ENCODE measurements at regions not wholly inside any gene's neighbourhood (a gene's known extent, or its start where the extent isn't known, plus 50 kb on each side); places are given as distances from the start of the nearest gene placed in this dataset.

DNA sequence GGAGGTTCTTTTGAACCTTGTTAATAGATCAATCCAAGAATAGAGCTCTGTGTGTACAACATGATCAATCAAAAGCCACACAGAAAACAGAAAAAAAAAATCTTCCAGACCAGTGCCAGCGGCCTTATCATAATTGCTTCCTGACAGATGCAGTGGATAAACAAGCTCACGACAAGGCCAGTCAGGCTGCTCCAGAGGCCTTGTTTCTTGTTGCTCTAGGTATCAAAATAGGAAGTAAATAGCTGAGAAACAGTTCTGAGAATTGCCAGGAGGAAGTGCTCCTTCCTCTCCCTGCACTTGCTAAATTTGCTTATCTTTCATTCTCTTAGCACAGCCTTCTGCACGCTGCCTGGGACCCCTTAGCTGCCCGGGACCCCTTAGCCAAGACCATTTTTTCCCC, 199.0 kb upstream of the TARS1 start:
- no peak for DNase-seq (ENCODE audit: extremely low read depth, insufficient read length)
- no peak overlapping the region for H3K4me3 ChIP-seq (replicated peaks; ENCODE audit: low read depth, low read length)
- no peaks in the 10 kb centered on the region for H3K36me3 ChIP-seq (ENCODE audit: control insufficient read depth, insufficient read depth, low read length)
- TF ChIP-seq, protein P1, sequence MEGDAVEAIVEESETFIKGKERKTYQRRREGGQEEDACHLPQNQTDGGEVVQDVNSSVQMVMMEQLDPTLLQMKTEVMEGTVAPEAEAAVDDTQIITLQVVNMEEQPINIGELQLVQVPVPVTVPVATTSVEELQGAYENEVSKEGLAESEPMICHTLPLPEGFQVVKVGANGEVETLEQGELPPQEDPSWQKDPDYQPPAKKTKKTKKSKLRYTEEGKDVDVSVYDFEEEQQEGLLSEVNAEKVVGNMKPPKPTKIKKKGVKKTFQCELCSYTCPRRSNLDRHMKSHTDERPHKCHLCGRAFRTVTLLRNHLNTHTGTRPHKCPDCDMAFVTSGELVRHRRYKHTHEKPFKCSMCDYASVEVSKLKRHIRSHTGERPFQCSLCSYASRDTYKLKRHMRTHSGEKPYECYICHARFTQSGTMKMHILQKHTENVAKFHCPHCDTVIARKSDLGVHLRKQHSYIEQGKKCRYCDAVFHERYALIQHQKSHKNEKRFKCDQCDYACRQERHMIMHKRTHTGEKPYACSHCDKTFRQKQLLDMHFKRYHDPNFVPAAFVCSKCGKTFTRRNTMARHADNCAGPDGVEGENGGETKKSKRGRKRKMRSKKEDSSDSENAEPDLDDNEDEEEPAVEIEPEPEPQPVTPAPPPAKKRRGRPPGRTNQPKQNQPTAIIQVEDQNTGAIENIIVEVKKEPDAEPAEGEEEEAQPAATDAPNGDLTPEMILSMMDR (IDR thresholded peaks at IDR 0.05; ENCODE audit: insufficient read depth, low read length, poor library complexity, severe bottlenecking) = no peak
- H3K27me3 ChIP-seq (replicated peaks; ENCODE audit: control insufficient read depth, insufficient read depth, low read length) = no peaks in the 10 kb centered on the region

- no peaks in the 10 kb centered on the region for H3K27me3 ChIP-seq (replicated peaks; ENCODE audit: control insufficient read depth, insufficient read depth, low read length)
- TF ChIP-seq, protein P1 (IDR thresholded peaks at IDR 0.05; ENCODE audit: insufficient read depth, low read length, poor library complexity, severe bottlenecking) = no peak
These were observed 198.5 kb upstream of the TARS1 start for GRCh38 chr5:33242277-33242676.

DNA sequence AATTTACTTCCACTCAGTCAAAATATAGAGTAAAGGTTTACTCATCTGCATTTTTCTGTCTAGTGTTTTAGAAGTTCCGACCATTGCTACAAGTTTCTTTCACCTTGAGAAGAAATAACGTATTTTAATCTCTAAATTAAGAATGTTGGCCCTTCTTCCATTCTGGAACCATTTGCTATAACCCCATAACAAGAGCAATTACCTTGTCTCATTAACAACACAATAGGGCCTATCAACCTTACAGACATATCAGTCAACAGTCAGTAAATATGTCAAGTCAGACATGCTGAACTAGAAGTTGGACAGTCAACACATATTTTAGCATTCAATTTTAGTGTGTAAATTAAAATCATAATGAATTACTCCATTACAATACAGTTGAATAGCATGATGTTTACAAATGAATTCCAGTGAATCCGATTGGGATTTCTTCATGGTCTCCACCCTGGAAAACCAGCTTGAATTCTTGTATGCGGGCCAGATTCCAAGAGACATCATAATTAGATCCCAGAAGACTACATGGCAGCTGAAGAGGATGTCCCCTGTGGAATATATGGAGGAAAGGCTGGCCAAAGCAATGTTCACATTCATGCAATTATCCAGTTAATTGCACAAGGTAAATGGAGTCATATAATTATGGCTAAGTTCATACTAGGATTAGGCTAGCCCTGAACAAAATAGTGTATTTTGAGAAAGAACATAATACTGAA, 196.2 kb upstream of the TARS1 start:
- Histone ChIP-seq H3K4me3 (replicated peaks; ENCODE audit: low read depth, low read length) (no peak overlapping the region), H3K27me3 (replicated peaks; ENCODE audit: control insufficient read depth, insufficient read depth, low read length) (no peaks in the 10 kb centered on the region), H3K36me3 (ENCODE audit: control insufficient read depth, insufficient read depth, low read length) (no peaks in the 10 kb centered on the region)
- TF ChIP-seq, protein P1 (IDR thresholded peaks at IDR 0.05; ENCODE audit: insufficient read depth, low read length, poor library complexity, severe bottlenecking) = no peak
- DNase-seq (ENCODE audit: extremely low read depth, insufficient read length) = no peak

More at GRCh38 chr5:33242277-33242676, 198.5 kb upstream of the TARS1 start:
- Histone ChIP-seq H3K36me3 (ENCODE audit: control insufficient read depth, insufficient read depth, low read length) (no peaks in the 10 kb centered on the region), H3K4me3 (replicated peaks; ENCODE audit: low read depth, low read length) (no peak overlapping the region)
- DNase-seq (ENCODE audit: extremely low read depth, insufficient read length) = no peak

DNA sequence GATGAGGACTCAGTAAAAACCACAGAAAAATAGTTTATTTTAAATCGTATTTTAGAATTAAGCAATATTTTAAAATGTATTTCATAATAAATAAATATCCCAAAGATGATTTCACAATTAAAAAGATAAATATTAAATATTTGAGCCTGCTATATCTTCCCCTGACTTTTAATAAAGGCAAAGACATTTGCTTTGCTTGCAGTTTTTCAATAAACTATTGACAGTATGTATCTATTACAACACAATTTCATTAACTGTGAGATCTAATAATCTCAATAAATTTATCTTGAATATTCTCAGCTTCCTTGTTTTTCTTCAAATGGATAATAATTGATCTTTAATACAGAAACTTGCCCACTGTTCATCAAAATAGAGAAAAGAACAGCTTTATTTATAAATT, 186.2 kb upstream of the TARS1 start:
- no peaks in the 10 kb centered on the region for H3K36me3 ChIP-seq (ENCODE audit: control insufficient read depth, insufficient read depth, low read length)
- TF ChIP-seq, protein P1 (IDR thresholded peaks at IDR 0.05; ENCODE audit: insufficient read depth, low read length, poor library complexity, severe bottlenecking) = no peak
- no peaks in the 10 kb centered on the region; the same call in 1 of the 2 replicates for H3K27me3 ChIP-seq (replicated peaks; ENCODE audit: control insufficient read depth, insufficient read depth, low read length)
- no peak for DNase-seq (ENCODE audit: extremely low read depth, insufficient read length)
- H3K4me3 ChIP-seq (replicated peaks; ENCODE audit: low read depth, low read length) = no peak overlapping the region

DNA sequence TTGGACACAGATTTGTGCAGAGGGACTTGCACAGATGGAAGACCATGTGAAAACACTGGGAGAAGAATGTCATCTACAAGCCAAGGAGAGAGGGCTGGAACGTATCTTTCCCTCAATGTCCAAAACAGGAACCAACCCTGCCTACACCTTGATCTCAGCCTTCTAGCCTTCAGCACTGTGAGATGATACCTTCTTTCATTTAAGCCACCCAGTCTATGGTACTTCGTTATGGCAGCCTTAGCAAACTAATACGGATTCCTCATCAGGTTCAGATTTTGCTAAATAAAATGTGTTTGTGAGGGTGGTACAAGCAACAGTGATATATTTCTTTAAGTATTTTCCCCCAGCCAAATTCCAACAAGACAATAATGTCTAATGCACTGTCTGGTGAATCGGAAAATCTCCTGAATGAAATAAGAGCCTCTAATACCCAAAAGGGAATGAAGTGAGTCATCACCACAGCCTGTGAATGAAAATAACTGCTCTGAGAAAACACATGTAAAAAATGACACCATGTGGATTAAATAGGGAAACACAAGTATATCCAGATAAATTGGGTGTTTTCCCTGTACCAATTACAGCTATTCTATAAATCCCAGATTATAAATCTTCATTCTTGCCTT, 182.8 kb upstream of the TARS1 start:
- no peaks in the 10 kb centered on the region for H3K36me3 ChIP-seq (ENCODE audit: control insufficient read depth, insufficient read depth, low read length)
- H3K4me3 ChIP-seq (replicated peaks; ENCODE audit: low read depth, low read length) = no peak overlapping the region
- no peak for DNase-seq (ENCODE audit: extremely low read depth, insufficient read length)
- TF ChIP-seq, protein P1 (IDR thresholded peaks at IDR 0.05; ENCODE audit: insufficient read depth, low read length, poor library complexity, severe bottlenecking) = no peak
- H3K27me3 ChIP-seq (replicated peaks; ENCODE audit: control insufficient read depth, insufficient read depth, low read length) = no peaks in the 10 kb centered on the region; the same call in 1 of the 2 replicates

Data from GM06990 (cell line).